ENCODE measurements at regions not wholly inside any gene's neighbourhood (a gene's known extent, or its start where the extent isn't known, plus 50 kb on each side); places are given as distances from the start of the nearest gene placed in this dataset.

DNA sequence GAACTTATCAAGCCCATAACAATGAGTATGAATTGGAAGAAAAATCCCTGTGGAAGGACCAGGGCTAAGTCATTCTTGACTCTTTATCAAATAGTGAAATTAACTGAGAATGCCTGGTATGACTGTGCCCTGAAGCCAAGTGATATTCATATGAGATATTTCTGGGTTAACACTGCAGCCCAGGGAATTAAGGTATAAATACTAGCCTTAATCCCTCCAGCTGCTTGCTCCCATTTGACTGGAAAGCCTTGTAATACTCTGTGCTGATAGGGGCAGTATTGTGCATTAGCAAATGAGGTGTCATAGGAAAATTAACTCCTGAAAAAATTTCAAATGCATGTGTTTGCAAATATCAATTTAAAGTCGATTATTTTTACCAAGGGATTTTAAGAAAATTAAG, 568.8 kb downstream of the LMO4 start:
- Histone ChIP-seq H3K36me3 (no peaks in the 10 kb centered on the region), H3K9me3 (no peaks in the 10 kb centered on the region), H3K4me3 (no peak overlapping the region), H3K4me1 (no peaks in the 10 kb centered on the region), H3K27me3 (ENCODE audit: low read depth) (no peaks in the 10 kb centered on the region), H3K27ac (no peak overlapping the region)
- TF ChIP-seq, protein P1, sequence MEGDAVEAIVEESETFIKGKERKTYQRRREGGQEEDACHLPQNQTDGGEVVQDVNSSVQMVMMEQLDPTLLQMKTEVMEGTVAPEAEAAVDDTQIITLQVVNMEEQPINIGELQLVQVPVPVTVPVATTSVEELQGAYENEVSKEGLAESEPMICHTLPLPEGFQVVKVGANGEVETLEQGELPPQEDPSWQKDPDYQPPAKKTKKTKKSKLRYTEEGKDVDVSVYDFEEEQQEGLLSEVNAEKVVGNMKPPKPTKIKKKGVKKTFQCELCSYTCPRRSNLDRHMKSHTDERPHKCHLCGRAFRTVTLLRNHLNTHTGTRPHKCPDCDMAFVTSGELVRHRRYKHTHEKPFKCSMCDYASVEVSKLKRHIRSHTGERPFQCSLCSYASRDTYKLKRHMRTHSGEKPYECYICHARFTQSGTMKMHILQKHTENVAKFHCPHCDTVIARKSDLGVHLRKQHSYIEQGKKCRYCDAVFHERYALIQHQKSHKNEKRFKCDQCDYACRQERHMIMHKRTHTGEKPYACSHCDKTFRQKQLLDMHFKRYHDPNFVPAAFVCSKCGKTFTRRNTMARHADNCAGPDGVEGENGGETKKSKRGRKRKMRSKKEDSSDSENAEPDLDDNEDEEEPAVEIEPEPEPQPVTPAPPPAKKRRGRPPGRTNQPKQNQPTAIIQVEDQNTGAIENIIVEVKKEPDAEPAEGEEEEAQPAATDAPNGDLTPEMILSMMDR (IDR thresholded peaks at IDR 0.05) = no peak
- intact Hi-C loops (cut with DNase I) = no loop called here
- no peak for ATAC-seq
- no peak for DNase-seq

DNA sequence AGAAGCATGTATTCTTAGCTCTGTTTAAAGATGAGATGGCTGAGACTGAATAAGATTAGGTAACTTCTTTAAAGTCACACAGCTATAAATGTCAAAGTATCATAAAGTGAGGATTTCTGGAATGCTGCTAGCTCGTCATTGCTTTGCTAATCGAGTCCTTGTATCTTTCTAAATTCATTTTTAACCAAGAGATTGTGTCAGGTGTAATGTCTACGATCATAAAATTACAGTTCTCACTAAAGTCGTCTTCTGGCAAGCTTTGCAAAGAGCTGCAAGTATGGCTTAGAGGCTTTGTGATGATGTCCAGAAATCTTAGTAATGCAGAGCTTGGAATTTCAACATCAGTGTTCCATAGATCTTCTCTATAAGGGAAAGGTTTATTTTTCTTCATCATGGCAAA, 569.8 kb downstream of the LMO4 start:
- intact Hi-C loops (cut with DNase I) = no loop called here
- Histone ChIP-seq H3K27me3 (ENCODE audit: low read depth) (no peaks in the 10 kb centered on the region), H3K4me3 (no peak overlapping the region), H3K9me3 (no peaks in the 10 kb centered on the region), H3K27ac (no peak overlapping the region), H3K4me1 (no peaks in the 10 kb centered on the region), H3K36me3 (no peaks in the 10 kb centered on the region)
- TF ChIP-seq, protein P1 (IDR thresholded peaks at IDR 0.05) = no peak
- ATAC-seq (no peak), DNase-seq (no peak)

- DNase-seq (no peak), ATAC-seq (no peak)
- Histone ChIP-seq H3K4me1 (no peaks in the 10 kb centered on the region), H3K27me3 (ENCODE audit: low read depth) (no peaks in the 10 kb centered on the region), H3K27ac (no peak overlapping the region), H3K4me3 (no peak overlapping the region), H3K9me3 (no peaks in the 10 kb centered on the region), H3K36me3 (no peaks in the 10 kb centered on the region)
- intact Hi-C loops (cut with DNase I) = no loop called here
- TF ChIP-seq, protein P1 (IDR thresholded peaks at IDR 0.05) = no peak
Observed at GRCh38 chr1:87899017-87899416, 570.3 kb downstream of the LMO4 start.

DNA sequence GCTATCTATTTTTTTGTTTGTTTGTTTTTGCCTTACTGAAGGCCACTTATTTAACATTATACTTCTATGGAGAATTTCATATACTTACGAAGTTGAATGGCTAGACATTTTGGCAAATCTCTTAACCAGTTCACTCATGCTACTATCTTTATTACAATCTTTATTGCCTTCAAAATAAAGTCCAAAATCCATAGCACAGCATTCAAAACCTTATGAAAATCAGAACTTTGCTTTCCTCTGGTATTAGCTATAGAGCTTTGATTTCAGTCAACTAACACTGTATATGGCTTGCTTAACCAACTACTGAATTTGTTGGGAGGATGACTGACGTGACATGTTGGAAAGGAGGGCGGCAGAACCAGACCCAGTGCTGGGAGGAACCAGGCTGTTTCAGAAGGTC, 571.1 kb downstream of the LMO4 start:
- intact Hi-C loops (cut with DNase I) = no loop called here
- no peak overlapping the region for H3K27ac ChIP-seq
- no peaks in the 10 kb centered on the region for H3K27me3 ChIP-seq (ENCODE audit: low read depth)
- H3K36me3 ChIP-seq = no peaks in the 10 kb centered on the region
- H3K9me3 ChIP-seq = no peaks in the 10 kb centered on the region
- no peak for ATAC-seq
- H3K4me1 ChIP-seq = no peaks in the 10 kb centered on the region
- no peak overlapping the region for H3K4me3 ChIP-seq
- no peak for DNase-seq
- TF ChIP-seq, protein P1 (IDR thresholded peaks at IDR 0.05) = no peak

DNA sequence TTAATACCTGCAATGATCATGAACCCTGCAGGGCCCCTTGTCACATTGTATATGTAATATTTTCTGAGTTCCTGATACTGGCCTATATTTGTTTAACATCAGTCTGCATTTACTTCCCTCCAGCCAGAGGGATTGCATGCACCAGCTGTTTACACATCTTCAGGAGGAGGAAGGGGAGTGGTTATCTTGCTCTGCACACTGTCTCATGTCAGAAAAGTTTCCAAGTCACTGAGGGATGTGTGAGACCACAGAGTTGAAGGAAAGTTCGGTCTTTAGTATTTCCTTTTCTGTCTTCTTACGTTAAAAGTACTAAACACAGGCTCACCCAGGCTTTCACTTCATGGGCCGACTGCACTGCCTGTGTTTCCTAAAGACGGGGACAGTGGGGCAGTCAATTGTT, 574.1 kb downstream of the LMO4 start:
- intact Hi-C loops (cut with DNase I) = no loop called here
- DNase-seq (no peak), ATAC-seq (peak; percentile 74 to 91)
- no peaks in the 10 kb centered on the region for H3K4me1 ChIP-seq
- TF ChIP-seq, protein P1 (IDR thresholded peaks at IDR 0.05) = no peak
- no peaks in the 10 kb centered on the region for H3K36me3 ChIP-seq
- H3K27ac ChIP-seq = no peak overlapping the region
- no peaks in the 10 kb centered on the region for H3K9me3 ChIP-seq
- no peaks in the 10 kb centered on the region for H3K27me3 ChIP-seq (ENCODE audit: low read depth)
- H3K4me3 ChIP-seq = no peak overlapping the region

- H3K9me3 ChIP-seq = no peaks in the 10 kb centered on the region
- ATAC-seq (peak in 1 of 2 donors; percentile 16), DNase-seq (no peak)
- TF ChIP-seq, protein P1 (IDR thresholded peaks at IDR 0.05) = no peak
- no peaks in the 10 kb centered on the region for H3K4me1 ChIP-seq
- H3K4me3 ChIP-seq = no peak overlapping the region
- no peak overlapping the region for H3K27ac ChIP-seq
- no peaks in the 10 kb centered on the region for H3K36me3 ChIP-seq
- intact Hi-C loops (cut with DNase I) = no loop called here
- H3K27me3 ChIP-seq (ENCODE audit: low read depth) = no peaks in the 10 kb centered on the region
Observed at GRCh38 chr1:87903242-87903641, 574.6 kb downstream of the LMO4 start.
